Keratinocyte (primary cell): ENCODE measurements at regions not wholly inside any gene's neighbourhood (a gene's known extent, or its start where the extent isn't known, plus 50 kb on each side); places are given as distances from the start of the nearest gene placed in this dataset.

ENCODE experiments used
- CTCF ChIP-seq, 3 experiments: IDR thresholded peaks in 1 of 3; conservative IDR thresholded peaks in 1 of 3; optimal IDR thresholded peaks in 1 of 3; 2 replicates in 2 of 3; 3 replicates in 1 of 3; pipeline versions ENCODE3 to v1.5.1; 2011; ENCODE audit warnings: low read length in 3 of 3, mild to moderate bottlenecking in 3 of 3, moderate library complexity in 2 of 3, control low read depth in 1 of 3, inconsistent platforms in 1 of 3; ENCODE audit not compliant: insufficient read depth in 2 of 3; ENCODE audit errors: extremely low read depth in 1 of 3
- EZH2 ChIP-seq: IDR thresholded peaks from one replicate; pipeline ENCODE4 v1.6.1; 2012; ENCODE audit warnings: inconsistent platforms, mild to moderate bottlenecking, low read length, moderate library complexity

DNA sequence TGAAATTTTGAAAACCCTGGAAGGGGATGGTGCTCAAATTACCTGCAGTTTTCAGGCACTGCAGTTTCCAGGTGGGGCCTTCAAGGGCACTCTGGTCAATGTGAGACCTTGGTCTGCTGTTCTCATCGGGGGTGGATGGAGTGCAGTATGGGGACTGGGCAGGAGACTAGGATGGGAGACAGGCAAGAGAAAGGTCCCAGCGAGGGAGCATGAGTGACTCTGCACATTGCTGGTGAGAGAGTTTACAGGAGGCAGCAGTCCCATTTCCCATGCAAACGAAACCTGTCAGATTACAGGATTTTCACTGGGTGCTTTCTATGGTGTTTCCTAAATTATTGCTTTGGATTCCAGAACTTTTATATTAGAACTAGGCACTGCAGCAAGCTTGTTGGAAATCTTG is 73.5 kb upstream of the DTNBP1 start:
- TF ChIP-seq CTCF (optimal IDR thresholded peaks at IDR 0.05 in 1 of 3, IDR thresholded peaks at IDR 0.05 in 1 of 3, conservative IDR thresholded peaks at IDR 0.05 in 1 of 3; ENCODE audit: extremely low read depth in 1 of 3, insufficient read depth in 2 of 3, low read length in 3 of 3) (no peak), EZH2 (no peak)
